Activated CD4-positive, alpha-beta T cell treated with anti-CD3 and anti-CD28 coated beads, Interleukin-2, amount 10 ng/mL, durations not matched to agents 7 days and 5 days (primary cell): ENCODE measurements at regions not wholly inside any gene's neighbourhood (a gene's known extent, or its start where the extent isn't known, plus 50 kb on each side); places are given as distances from the start of the nearest gene placed in this dataset.

Source experiments
- CTCF ChIA-PET: fragments of 350-600 bp; sonication (Branson Sonifier 250); formaldehyde crosslinking; loops from one replicate; lab custom pipeline; 2021; ENCODE audit warnings: antibody characterized with exemption; lab: Charles Lee
- POLR2A ChIA-PET: fragments of 350-600 bp; sonication (Branson Sonifier 250); formaldehyde crosslinking; loops from one replicate; lab custom pipeline; 2021; ENCODE audit warnings: antibody characterized with exemption; lab: Charles Lee
- DNase-seq: peaks from one replicate; pipeline ENCODE4 v3.0.0-alpha.2; 2020
- H3K27ac Mint-ChIP-seq: one replicate; pipeline ENCODE4 v1.8.0; 2021; ENCODE audit warnings: mild to moderate bottlenecking, moderate library complexity, mixed read lengths
- H3K27me3 Mint-ChIP-seq: one replicate; pipeline ENCODE4 v1.8.0; 2021; ENCODE audit warnings: mixed read lengths
- H3K36me3 Mint-ChIP-seq: one replicate; pipeline ENCODE4 v1.8.0; 2021; ENCODE audit warnings: low read depth, mixed read lengths
- H3K4me1 Mint-ChIP-seq: one replicate; pipeline ENCODE4 v1.8.0; 2021; ENCODE audit warnings: mixed read lengths
- H3K4me3 Mint-ChIP-seq: one replicate; pipeline ENCODE4 v1.8.0; 2021; ENCODE audit warnings: mild to moderate bottlenecking, moderate library complexity, mixed read lengths
- H3K9me3 Mint-ChIP-seq: one replicate; pipeline ENCODE4 v1.8.0; 2021; ENCODE audit warnings: mixed read lengths

DNA sequence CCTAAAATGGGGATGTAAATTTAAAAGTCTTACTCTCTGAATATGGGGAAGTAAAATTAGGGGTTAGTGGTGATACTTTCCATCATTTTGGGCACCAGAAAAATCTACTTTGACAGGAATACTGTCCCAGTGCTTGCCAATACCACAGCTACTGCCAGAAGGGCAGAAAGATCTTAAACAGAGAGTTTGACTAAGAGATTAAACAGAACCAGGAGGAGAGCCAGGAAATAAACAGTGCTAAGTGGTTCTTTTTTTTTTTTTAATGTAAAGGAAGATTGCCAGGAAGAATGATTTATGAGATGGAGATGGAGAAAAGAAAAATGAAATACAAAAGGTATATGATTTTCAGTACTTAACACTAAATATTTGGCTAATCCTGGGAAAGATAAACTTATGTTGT lies 126.8 kb downstream of the RTL3 start:
- CTCF ChIA-PET = no interaction called here
- H3K27me3 Mint-ChIP-seq = no peaks in the 10 kb centered on the region
- H3K4me1 Mint-ChIP-seq = peaks cover 10% of the 10 kb centered on the region
- POLR2A ChIA-PET = no interaction called here
- no peak overlapping the region for H3K4me3 Mint-ChIP-seq
- DNase-seq = no peak
- H3K36me3 Mint-ChIP-seq = no peaks in the 10 kb centered on the region
- peaks cover 3% of the 10 kb centered on the region for H3K9me3 Mint-ChIP-seq
- H3K27ac Mint-ChIP-seq = no peak overlapping the region

DNA sequence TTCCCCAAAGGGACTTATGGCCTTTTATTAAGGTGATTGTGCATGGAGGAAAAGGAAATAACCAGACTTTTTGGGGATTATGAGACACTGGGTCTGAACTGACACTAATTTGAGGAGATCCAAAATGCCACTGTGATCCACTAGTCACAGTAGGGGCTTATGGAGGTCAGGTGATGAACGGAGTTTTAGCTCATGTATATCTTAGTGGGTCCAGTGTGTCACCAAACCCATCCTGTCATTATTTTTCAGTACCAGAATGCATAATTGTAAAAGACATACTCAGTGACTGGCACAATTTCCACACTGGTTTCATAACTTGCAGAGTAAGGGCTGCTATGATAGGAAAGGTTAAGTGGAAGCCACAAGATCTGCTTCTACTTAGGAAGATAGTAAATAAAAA lies 131.3 kb downstream of the RTL3 start:
- H3K27ac Mint-ChIP-seq = no peak overlapping the region
- POLR2A ChIA-PET = no interaction called here
- CTCF ChIA-PET = no interaction called here
- H3K4me1 Mint-ChIP-seq = peaks cover 12% of the 10 kb centered on the region
- H3K4me3 Mint-ChIP-seq = no peak overlapping the region
- no peaks in the 10 kb centered on the region for H3K36me3 Mint-ChIP-seq
- no peak for DNase-seq
- H3K9me3 Mint-ChIP-seq = peaks cover 2% of the 10 kb centered on the region
- H3K27me3 Mint-ChIP-seq = no peaks in the 10 kb centered on the region

DNA sequence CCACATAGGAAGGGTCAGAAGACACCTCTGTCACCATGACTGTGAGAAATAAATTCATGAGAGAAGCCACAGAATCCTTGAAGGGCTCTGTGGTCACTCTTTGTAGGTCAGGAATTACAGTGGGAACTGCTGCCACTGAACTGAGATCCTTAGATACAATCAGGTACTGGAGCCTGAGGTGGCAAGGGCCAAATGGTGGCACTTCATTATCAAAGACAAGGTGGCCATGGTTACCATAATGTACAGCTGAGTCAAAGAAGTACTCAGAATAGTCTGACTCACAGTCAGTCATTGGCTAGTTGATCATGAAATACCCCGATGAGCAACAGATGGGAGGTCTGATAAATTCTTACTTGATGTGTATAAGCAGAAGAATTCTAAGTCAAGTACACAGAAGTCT lies 131.9 kb downstream of the RTL3 start:
- CTCF ChIA-PET = no interaction called here
- Mint-ChIP-seq H3K4me3 (no peak overlapping the region), H3K27me3 (no peaks in the 10 kb centered on the region), H3K27ac (no peak overlapping the region), H3K36me3 (no peaks in the 10 kb centered on the region), H3K9me3 (peaks cover 2% of the 10 kb centered on the region), H3K4me1 (peaks cover 9% of the 10 kb centered on the region)
- POLR2A ChIA-PET = no interaction called here
- DNase-seq = no peak

DNA sequence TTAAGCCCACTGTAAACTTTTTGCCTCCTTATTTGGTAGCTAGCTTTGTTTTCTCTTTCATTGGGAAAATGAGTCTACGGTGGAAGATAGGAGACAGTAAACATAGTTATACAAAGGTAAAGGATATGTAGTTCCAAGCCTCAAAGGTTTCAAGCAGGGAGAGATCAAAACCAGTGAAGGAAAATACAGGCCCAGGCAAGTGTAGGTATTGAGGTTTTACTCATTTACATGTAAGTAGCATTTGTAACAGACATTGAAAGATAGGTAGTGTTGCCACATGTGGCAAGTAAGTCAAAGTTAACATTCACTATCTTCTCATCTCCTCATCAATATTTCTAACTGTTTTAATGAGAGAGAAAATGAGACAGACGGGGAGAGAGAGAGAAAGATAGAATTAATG lies 136.5 kb downstream of the RTL3 start:
- CTCF ChIA-PET = no interaction called here
- Mint-ChIP-seq H3K36me3 (peaks cover 9% of the 10 kb centered on the region), H3K9me3 (peaks cover 4% of the 10 kb centered on the region), H3K27me3 (no peaks in the 10 kb centered on the region), H3K4me1 (peaks cover 16% of the 10 kb centered on the region), H3K4me3 (no peak overlapping the region), H3K27ac (no peak overlapping the region)
- no peak for DNase-seq
- POLR2A ChIA-PET = no interaction called here

DNA sequence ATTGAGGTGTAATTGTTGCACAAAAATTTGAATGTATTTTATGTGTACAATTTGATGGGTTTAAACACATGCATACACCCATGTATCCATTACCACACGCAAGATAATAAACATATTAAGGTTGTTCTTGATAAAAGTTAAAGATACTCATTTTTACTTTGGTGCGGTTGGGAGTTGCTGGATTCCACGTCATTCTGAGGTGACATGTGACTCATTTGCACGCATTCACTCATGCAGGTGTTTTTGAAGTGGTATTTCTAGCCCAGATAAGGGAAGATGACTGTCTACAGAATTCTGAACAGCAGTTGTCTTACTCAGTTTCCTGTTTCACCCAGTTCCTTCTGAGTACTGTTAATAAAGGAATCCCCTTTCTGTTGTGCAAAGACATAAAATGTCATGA lies 142.0 kb downstream of the RTL3 start:
- H3K4me1 Mint-ChIP-seq = peaks cover 47% of the 10 kb centered on the region
- H3K9me3 Mint-ChIP-seq = peaks cover 17% of the 10 kb centered on the region
- H3K36me3 Mint-ChIP-seq = peaks cover 24% of the 10 kb centered on the region
- CTCF ChIA-PET = interaction anchor here (1.2 kb wide), 1 partner anchor 9 kb away, joined by 5 read pairs; no protein-coding TSS in a partner anchor
- DNase-seq = peak; percentile 74
- H3K4me3 Mint-ChIP-seq = peak overlapping the region; percentile 37
- peak overlapping the region; percentile 88 for H3K27ac Mint-ChIP-seq
- no peaks in the 10 kb centered on the region for H3K27me3 Mint-ChIP-seq
- POLR2A ChIA-PET = no interaction called here

DNA sequence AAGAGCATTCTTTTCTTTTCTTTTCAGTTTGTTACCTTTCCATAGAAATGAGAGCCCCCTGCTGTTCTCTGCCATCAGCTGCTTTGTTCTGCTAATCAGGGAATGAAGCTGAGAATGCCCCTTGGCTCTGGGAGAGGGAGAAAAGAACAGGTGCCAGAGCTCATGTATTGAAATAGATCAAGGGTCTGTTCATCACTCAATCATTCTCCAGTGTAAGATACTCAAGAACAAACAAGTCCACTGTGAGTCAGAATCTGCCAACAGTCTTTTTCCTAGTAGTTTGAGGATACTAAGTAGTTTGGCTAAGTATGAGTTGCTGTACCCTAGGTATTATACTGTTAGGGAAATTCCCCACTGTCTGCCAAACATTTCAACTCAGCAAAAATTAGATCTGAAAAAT lies 144.3 kb downstream of the RTL3 start:
- Mint-ChIP-seq H3K4me1 (peaks cover 47% of the 10 kb centered on the region), H3K27me3 (no peaks in the 10 kb centered on the region), H3K9me3 (peaks cover 24% of the 10 kb centered on the region), H3K36me3 (peaks cover 21% of the 10 kb centered on the region), H3K4me3 (no peak overlapping the region), H3K27ac (peak overlapping the region; percentile 83)
- ChIA-PET POLR2A (no interaction called here), CTCF (interaction anchor here (1.5 to 1.9 kb wide), 2 partner anchors 10 to 755 kb away, joined by 3 to 6 read pairs; no protein-coding TSS in a partner anchor)
- no peak for DNase-seq

DNA sequence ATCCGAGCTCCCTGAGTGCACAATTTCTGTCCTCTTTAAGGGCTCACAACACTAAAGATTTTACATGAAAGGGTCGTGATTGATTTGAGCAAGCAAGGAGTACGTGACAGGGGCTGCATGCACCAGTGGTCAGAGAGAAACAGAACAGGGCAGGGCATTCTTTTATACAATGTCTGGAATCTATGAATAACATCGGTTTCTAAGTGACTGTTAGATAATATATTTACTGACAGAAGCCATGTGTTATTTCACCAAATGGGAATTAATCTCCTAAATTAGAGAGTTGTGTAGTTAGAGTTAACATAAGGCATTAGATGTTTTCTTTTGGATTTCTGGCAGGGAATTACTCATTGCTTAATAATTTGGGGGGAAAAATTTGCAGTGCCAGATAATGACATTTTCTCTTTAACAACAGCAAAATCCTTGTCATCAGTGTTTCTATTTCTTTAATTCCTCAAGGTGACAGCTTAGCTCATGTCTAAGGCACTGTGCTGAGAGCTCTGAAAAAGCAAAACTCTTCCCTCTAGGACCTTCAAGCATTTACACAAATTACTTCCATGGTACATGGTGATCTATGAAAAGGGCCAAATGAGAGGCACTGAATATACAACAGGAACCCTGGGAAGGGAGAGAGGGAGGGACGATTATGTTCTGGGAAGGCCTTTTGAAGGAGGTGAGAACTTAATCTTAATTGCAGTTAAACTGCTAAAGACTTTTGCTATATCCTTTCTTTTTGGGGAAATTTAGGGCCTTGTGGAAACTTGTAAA lies 145.0 kb downstream of the RTL3 start:
- ChIA-PET CTCF (interaction anchor here (1.5 to 1.9 kb wide), 2 partner anchors 10 to 756 kb away, joined by 3 to 6 read pairs; no protein-coding TSS in a partner anchor), POLR2A (no interaction called here)
- Mint-ChIP-seq H3K9me3 (peaks cover 29% of the 10 kb centered on the region), H3K4me1 (peaks cover 47% of the 10 kb centered on the region), H3K27me3 (no peaks in the 10 kb centered on the region), H3K27ac (no peak overlapping the region), H3K4me3 (no peak overlapping the region), H3K36me3 (peaks cover 26% of the 10 kb centered on the region)
- no peak for DNase-seq

DNA sequence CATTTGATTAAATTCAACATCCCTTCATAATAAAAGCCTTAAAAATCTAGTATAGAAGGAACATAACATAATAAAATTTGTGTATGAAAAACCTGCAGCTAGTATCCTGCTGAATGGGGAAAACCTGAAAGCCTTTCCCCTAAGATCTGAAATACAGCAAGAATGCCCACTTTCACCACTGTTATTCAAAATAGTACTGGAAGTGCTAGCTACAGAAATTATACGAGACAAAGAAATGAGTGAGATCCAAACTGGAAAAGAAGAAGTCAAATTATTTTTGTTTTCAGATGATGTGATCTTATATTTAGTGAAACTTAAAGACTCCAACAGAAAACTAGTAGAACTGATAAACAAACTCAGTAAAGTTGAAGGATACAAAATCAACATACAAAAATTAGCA lies 152.9 kb downstream of the RTL3 start:
- Mint-ChIP-seq H3K36me3 (peaks cover 11% of the 10 kb centered on the region), H3K4me3 (no peak overlapping the region), H3K27me3 (no peaks in the 10 kb centered on the region), H3K9me3 (peaks cover 15% of the 10 kb centered on the region), H3K4me1 (peaks cover 2% of the 10 kb centered on the region), H3K27ac (no peak overlapping the region)
- DNase-seq = no peak
- CTCF ChIA-PET = no interaction called here
- POLR2A ChIA-PET = no interaction called here

DNA sequence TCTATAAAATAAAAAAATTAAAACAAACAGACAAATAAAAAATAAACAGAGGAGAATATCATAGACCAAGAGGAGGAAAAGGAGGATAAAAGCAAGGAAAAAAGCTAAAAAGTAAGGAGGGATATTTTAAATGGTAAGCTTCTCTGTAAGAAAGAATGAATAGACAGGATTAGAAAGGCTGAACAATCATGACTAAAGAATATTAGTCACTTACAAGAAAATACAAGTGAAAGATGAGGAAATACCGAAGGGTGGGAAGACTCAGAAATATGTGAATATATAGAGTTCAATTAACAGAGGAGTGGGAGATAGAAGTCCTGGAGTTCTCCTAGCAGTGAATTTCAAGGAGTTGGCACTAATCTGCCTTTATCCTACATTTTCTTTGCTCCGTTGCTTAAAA lies 162.6 kb downstream of the RTL3 start:
- Mint-ChIP-seq H3K27me3 (no peaks in the 10 kb centered on the region), H3K4me3 (no peak overlapping the region), H3K36me3 (peaks cover 5% of the 10 kb centered on the region), H3K4me1 (peaks cover 7% of the 10 kb centered on the region), H3K27ac (no peak overlapping the region), H3K9me3 (peaks cover 6% of the 10 kb centered on the region)
- DNase-seq = no peak
- ChIA-PET POLR2A (no interaction called here), CTCF (no interaction called here)

DNA sequence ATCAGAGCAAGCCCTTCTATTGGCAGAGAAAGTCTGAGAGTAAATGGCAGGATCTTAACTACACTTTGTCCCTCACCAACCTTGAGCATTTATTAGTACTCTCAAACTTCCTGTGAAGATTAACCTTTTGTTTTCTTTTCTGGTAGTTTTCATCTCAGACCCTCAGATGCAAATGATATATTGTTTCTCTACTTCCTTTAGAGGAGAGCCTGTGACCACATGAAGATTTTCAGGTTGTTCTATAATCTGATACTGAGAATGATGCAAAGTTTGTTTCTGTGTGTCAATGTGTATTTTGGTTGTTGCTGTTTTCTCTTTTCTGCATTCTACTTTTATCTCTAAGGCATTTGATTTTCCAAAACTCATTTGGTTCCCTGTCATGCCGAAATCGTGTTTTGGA lies 165.8 kb upstream of the CYSLTR1 start:
- H3K4me3 Mint-ChIP-seq = no peak overlapping the region
- no peak for DNase-seq
- H3K36me3 Mint-ChIP-seq = peaks cover 5% of the 10 kb centered on the region
- ChIA-PET CTCF (no interaction called here), POLR2A (no interaction called here)
- no peaks in the 10 kb centered on the region for H3K27me3 Mint-ChIP-seq
- H3K4me1 Mint-ChIP-seq = peaks cover 7% of the 10 kb centered on the region
- H3K9me3 Mint-ChIP-seq = peaks cover 6% of the 10 kb centered on the region
- no peak overlapping the region for H3K27ac Mint-ChIP-seq

DNA sequence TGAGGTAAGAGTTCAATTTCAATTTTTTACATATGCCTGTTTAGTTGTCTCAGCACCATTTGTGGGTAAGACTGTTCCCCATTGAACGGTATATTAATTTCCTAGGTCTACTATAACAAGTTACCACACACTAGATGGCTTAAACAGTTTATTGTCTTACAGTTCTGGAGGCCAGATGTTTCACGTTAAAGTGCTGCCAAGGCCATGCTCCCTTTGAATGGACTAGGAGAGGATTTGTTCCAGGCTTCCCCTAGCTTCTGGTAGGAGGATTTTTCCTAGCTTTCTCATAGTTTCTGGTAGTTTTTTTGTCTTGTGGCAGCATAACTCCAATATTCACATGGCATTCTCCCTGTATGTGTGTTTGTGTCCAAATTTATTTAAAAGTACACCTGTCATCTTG lies 149.3 kb upstream of the CYSLTR1 start:
- CTCF ChIA-PET = no interaction called here
- no peak overlapping the region for H3K27ac Mint-ChIP-seq
- no peaks in the 10 kb centered on the region for H3K4me1 Mint-ChIP-seq
- no peak for DNase-seq
- H3K36me3 Mint-ChIP-seq = no peaks in the 10 kb centered on the region
- H3K9me3 Mint-ChIP-seq = peaks cover 4% of the 10 kb centered on the region
- no peak overlapping the region for H3K4me3 Mint-ChIP-seq
- no peaks in the 10 kb centered on the region for H3K27me3 Mint-ChIP-seq
- POLR2A ChIA-PET = no interaction called here

DNA sequence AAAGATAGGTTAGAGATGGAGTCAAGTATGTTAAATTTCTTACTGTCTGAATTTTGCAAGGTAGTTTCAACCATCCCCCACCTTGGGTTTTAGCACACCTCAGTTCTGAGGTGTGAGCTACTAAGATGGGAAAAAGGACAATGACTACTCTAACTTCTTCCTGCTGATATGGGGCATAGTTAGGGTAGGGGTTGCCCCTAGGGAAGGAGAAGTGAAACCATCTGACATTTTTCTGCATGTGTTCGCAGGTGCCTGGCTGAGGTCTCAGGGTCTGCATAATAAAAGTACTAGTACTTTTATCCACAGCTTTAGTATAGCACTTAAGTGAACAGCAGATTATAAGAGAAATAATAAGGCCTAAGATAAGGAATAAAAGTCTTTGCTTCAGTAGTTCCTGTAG lies 129.5 kb upstream of the CYSLTR1 start:
- H3K36me3 Mint-ChIP-seq = no peaks in the 10 kb centered on the region
- H3K4me3 Mint-ChIP-seq = no peak overlapping the region
- H3K27me3 Mint-ChIP-seq = no peaks in the 10 kb centered on the region
- DNase-seq = no peak
- peaks cover 7% of the 10 kb centered on the region for H3K9me3 Mint-ChIP-seq
- ChIA-PET POLR2A (no interaction called here), CTCF (no interaction called here)
- H3K27ac Mint-ChIP-seq = no peak overlapping the region
- H3K4me1 Mint-ChIP-seq = no peaks in the 10 kb centered on the region

DNA sequence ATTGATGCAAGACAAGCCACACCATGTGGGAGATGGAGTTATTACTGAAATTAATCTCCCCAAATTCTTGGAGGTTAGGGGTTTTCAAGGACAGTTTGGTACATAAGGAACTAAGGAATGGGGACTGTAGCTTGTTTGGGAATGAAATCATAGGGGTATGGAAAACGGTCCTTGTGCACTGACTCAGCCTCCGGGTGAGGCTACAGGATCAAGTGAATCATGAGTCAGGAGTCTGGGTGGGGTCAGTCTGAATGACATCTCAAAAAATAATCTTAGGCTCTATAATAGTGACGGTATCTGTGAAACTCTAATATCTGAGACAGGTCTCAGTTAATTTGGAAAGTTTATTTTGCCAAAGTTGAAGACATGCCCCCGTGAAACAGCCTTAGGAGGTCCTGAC lies 128.5 kb upstream of the CYSLTR1 start:
- no peak overlapping the region for H3K27ac Mint-ChIP-seq
- CTCF ChIA-PET = no interaction called here
- peaks cover 5% of the 10 kb centered on the region for H3K9me3 Mint-ChIP-seq

DNA sequence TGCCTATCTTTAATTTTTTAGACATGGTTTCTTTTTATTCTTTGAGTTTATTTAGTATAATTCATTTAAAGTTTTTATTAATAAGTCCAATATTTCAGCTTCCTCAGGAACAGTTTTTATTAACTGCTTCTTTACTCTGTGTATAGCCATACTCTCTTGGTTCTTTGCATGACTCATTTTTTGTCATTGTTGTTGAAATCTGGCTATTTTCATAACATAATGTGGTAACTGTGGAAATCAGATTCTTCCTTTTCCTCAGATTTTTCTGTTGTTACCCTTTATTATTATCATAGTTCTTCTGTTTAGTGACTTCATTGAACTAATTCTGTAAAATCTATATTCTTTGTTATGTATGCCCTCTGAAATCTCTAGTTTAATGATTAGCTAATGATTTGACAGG lies 124.9 kb upstream of the CYSLTR1 start:
- H3K9me3 Mint-ChIP-seq = peaks cover 5% of the 10 kb centered on the region
- no peaks in the 10 kb centered on the region for H3K27me3 Mint-ChIP-seq
- no peaks in the 10 kb centered on the region for H3K36me3 Mint-ChIP-seq
- no peak overlapping the region for H3K27ac Mint-ChIP-seq
- ChIA-PET POLR2A (no interaction called here), CTCF (no interaction called here)
- no peak for DNase-seq
- no peak overlapping the region for H3K4me3 Mint-ChIP-seq
- no peaks in the 10 kb centered on the region for H3K4me1 Mint-ChIP-seq

More for the DNA sequence above, 128.5 kb upstream of the CYSLTR1 start:
- DNase-seq = no peak
- H3K4me1 Mint-ChIP-seq = no peaks in the 10 kb centered on the region
- H3K36me3 Mint-ChIP-seq = no peaks in the 10 kb centered on the region
- POLR2A ChIA-PET = no interaction called here
- H3K4me3 Mint-ChIP-seq = no peak overlapping the region
- no peaks in the 10 kb centered on the region for H3K27me3 Mint-ChIP-seq
